Aorta (tissue), 5 donors: ENCODE measurements at regions not wholly inside any gene's neighbourhood (a gene's known extent, or its start where the extent isn't known, plus 50 kb on each side); places are given as distances from the start of the nearest gene placed in this dataset.

Experiments
- ATAC-seq: fragments of 200-7000 bp; cut with Tn5 transposase; one replicate; pipeline ENCODE4 v1.9.1; 2022; ENCODE audit warnings: moderate library complexity; ENCODE audit not compliant: low FRiP score
- DNase-seq, 2 donors: peaks; one replicate each; pipeline ENCODE4 v3.0.0-alpha.2; 2020
- H3K27ac ChIP-seq, 2 donors: one replicate each; pipeline ENCODE4 v1.5.1; 2013; ENCODE audit warnings: low read length in 2 of 2, mild to moderate bottlenecking in 2 of 2, moderate library complexity in 2 of 2, control low read depth in 1 of 2, inconsistent platforms in 1 of 2, low read depth in 1 of 2
- H3K27me3 ChIP-seq, 2 donors: one replicate each; pipeline ENCODE4 v1.6.1; 2013; ENCODE audit warnings: control low read depth in 1 of 2, low read length in 1 of 2, mild to moderate bottlenecking in 1 of 2, moderate library complexity in 1 of 2; ENCODE audit not compliant: insufficient read depth in 2 of 2, control insufficient read depth in 1 of 2
- H3K36me3 ChIP-seq, 2 donors: one replicate each; pipeline ENCODE4 v1.6.1; 2013; ENCODE audit warnings: control low read depth in 1 of 2, low read length in 1 of 2, mild to moderate bottlenecking in 1 of 2; ENCODE audit not compliant: insufficient read depth in 2 of 2, control insufficient read depth in 1 of 2
- H3K4me1 ChIP-seq, 2 donors: one replicate each; pipeline ENCODE4 v1.6.1; 2013; ENCODE audit warnings: low read length in 2 of 2, control low read depth in 1 of 2, mild to moderate bottlenecking in 1 of 2, moderate library complexity in 1 of 2; ENCODE audit not compliant: insufficient read depth in 2 of 2, control insufficient read depth in 1 of 2
- H3K4me3 ChIP-seq, 2 donors: one replicate each; pipeline ENCODE4 v1.5.1; 2013; ENCODE audit warnings: low read length in 2 of 2, control low read depth in 1 of 2, mild to moderate bottlenecking in 1 of 2
- H3K9me3 ChIP-seq: one replicate; pipeline ENCODE4 v1.6.1; 2013; ENCODE audit warnings: mild to moderate bottlenecking, low read length; ENCODE audit not compliant: control insufficient read depth
- WGBS, 2 donors: extraction: QIAGEN DNeasy Blood & Tissue Kit; methylation state at CpG; one replicate each; pipeline ENCODE4 v1.1.7; 2013; 5-methylcytosine and 5-hydroxymethylcytosine counted together
- intact Hi-C, 2 donors: fragments of 100-400 bp; cut with DNase I; formaldehyde crosslinking; loops; one replicate each; pipeline versions ENCODE4 v1.14.2 to v1.15.0; 2022
- donor health status: healthy with polysubstance abuse.
- donor health status: Bipolar disorder and iron deficiency.
- donor health status: DM: no; HTN: no; CAD: no.
- donor health status: DM: no; HTN: no; CAD: no.
- donor health status: DM: yes; HTN: yes; CAD: no.

DNA sequence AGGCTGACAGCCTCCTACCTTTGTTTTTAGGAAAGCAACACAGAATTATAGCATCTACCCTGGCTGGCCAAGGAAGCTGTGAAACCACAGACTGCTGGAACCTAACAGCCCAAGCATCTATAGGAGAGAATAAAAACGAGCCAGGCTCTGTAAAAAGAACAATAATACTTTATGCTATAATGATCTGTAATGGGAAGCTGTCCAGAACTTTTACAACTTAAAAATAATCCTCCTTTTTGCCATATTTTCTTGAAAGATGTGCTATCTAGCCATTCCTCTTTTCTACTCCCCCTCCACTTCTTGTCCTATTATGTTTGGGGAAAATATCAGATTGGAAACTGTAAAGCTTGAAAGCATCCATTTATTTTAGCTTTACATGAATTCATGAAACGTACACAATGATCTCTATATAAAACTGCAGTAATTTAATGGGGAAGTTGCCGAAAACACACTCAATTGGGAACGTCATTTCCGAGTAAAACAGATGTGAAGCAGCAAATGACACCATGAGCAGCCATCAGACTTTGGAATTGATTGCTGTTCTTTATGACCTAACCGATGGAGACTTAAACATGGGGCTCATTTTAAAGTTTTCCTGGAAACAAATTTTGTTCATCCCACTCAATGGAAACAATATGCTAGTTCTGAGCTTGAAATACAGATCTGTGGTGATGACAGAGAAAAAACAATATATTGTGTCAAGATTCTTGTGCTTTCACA is 450.3 kb upstream of the CLINT1 start:
- Histone ChIP-seq H3K9me3 (no peaks in the 10 kb centered on the region), H3K4me1 (no peaks in the 10 kb centered on the region), H3K4me3 (no peak overlapping the region), H3K27ac (no peak overlapping the region), H3K36me3 (no peaks in the 10 kb centered on the region), H3K27me3 (no peaks in the 10 kb centered on the region)
- no peak for DNase-seq
- intact Hi-C loops, result no loop called here
- 74 to 82% methylated on average over 6 of the region's 6 CpGs for WGBS, 2 donors
- no peak for ATAC-seq

DNA sequence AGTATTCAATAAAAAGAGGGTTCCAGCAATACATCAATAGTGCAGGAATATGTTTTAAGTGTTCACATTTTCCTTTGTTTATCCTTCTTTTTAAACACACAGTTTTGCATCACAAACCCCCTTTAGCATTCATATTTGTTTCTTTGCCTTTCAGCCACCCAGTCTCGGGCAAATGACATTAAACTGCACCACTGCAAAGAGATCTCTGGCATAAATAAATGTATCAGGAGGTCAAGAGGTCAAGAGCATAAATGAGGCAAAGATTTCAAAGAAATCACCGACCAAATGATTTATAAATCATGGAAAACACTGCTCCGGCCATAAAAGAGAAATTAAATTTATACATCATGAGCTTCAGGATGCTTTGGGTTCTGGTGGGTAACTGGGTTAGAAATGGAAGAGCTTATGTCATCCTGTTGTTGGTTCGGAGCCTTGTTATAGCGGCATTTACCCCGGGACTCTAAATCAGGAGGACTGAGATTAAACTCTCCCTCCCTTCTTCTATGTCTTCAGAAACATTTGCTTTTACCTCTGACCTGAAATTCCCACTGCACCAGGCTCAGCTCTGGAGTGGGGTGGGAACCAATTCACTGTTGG is 449.6 kb upstream of the CLINT1 start:
- Histone ChIP-seq H3K4me1 (no peaks in the 10 kb centered on the region), H3K36me3 (no peaks in the 10 kb centered on the region), H3K4me3 (no peak overlapping the region), H3K27me3 (no peaks in the 10 kb centered on the region), H3K27ac (no peak overlapping the region), H3K9me3 (no peaks in the 10 kb centered on the region)
- 82 to 87% methylated on average over 6 of the region's 6 CpGs for WGBS, 2 donors
- intact Hi-C loops, result no loop called here
- no peak for DNase-seq
- no peak for ATAC-seq

DNA sequence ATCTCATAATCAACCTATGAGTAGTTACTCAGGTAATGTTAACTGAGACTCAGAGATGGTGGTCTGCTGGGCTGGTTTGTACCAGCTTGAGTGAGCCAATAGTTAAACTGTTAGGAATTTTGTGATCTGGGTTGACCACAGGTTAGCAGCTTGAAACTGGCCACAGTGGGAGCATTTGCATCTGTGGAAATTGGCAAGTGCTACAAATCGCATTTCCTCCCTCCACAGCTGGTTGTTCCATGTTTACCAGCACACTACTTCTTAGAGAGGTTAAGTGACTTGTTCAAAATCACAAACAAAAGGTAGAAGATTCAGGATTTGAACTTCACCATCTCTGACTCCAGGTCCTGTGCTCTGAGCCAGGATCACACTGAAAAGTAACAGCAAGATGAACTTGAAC is 446.9 kb upstream of the CLINT1 start:
- WGBS, 2 donors, result 96% methylated on average over 1 of the region's 1 CpG
- Histone ChIP-seq H3K4me3 (no peak overlapping the region), H3K27ac (no peak overlapping the region), H3K27me3 (no peaks in the 10 kb centered on the region), H3K4me1 (no peaks in the 10 kb centered on the region), H3K9me3 (no peaks in the 10 kb centered on the region), H3K36me3 (no peaks in the 10 kb centered on the region)
- DNase-seq (no peak), ATAC-seq (no peak)
- intact Hi-C loops, result no loop called here

DNA sequence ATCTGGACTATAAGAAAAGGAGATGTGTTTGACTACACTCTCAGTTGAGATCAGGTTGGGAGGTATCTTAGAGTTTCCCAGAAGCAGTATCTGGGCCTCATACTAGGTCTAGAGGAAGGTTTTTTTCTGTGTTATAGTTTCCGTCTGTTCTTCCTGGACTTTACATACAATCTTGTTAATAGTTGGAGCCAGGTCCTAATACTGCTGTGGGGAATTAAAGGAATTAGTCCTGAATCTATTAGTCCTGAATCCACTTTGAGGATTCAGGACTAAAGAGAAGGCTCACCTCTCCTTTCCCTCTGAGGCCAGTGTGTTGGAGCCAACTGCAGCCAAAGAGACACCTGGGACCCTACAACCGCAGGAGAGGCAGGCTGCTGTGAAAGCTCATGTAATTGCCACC is 445.7 kb upstream of the CLINT1 start:
- H3K4me1 ChIP-seq, result no peaks in the 10 kb centered on the region
- H3K27ac ChIP-seq, result no peak overlapping the region
- intact Hi-C loops, result no loop called here
- no peaks in the 10 kb centered on the region for H3K36me3 ChIP-seq
- H3K9me3 ChIP-seq, result no peaks in the 10 kb centered on the region
- 63 to 93% methylated on average over 2 of the region's 2 CpGs for WGBS, 2 donors
- no peaks in the 10 kb centered on the region for H3K27me3 ChIP-seq
- DNase-seq (no peak), ATAC-seq (no peak)
- no peak overlapping the region for H3K4me3 ChIP-seq

DNA sequence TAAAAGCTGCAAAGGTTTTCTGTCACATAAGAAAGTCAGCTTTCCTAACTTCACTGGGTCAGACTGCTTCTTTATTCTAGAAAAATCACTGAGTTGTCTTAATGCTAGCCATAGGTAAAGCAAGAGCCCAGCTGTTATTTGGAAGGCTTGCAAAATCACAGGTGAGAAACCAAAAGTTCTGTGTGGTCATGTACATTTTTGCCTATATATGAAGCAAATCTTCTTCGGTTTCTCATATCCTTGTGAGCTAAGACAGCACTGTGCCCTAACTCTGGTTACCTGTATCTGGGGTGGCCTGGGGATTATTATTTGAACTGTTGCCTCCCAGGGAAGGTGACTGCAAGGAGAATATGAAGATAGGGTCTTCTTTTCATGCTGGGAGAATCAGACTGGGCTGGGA is 444.9 kb upstream of the CLINT1 start:
- H3K9me3 ChIP-seq, result no peaks in the 10 kb centered on the region
- DNase-seq (no peak), ATAC-seq (no peak)
- 95 to 100% methylated on average over 1 of the region's 1 CpG for WGBS, 2 donors
- no peaks in the 10 kb centered on the region for H3K27me3 ChIP-seq
- H3K27ac ChIP-seq, result no peak overlapping the region
- intact Hi-C loops, result no loop called here
- H3K4me1 ChIP-seq, result no peaks in the 10 kb centered on the region
- H3K4me3 ChIP-seq, result no peak overlapping the region
- no peaks in the 10 kb centered on the region for H3K36me3 ChIP-seq

DNA sequence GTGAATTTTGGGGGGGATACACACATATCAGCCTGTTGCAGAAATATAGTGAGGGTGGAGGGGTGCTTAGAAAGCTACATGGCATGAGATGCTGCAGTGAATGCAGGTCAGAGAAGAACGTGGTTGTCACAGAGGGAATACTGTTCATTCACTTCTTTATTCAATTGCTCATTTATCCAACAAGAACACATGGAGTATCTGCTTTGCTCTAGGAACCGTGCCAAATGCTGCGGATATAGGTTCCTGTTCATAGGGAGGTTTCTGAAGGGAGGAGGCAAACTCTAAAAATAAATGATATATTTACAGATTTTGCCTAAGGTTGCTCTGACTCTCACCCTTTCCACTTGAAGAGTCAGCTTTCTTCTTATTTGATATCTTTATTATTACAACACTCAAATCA is 444.3 kb upstream of the CLINT1 start:
- DNase-seq, result no peak
- Histone ChIP-seq H3K4me1 (no peaks in the 10 kb centered on the region), H3K9me3 (no peaks in the 10 kb centered on the region), H3K36me3 (no peaks in the 10 kb centered on the region), H3K4me3 (no peak overlapping the region), H3K27me3 (no peaks in the 10 kb centered on the region), H3K27ac (no peak overlapping the region)
- intact Hi-C loops, result no loop called here
- 44 to 56% methylated on average over 3 of the region's 3 CpGs for WGBS, 2 donors
- ATAC-seq, result no peak

DNA sequence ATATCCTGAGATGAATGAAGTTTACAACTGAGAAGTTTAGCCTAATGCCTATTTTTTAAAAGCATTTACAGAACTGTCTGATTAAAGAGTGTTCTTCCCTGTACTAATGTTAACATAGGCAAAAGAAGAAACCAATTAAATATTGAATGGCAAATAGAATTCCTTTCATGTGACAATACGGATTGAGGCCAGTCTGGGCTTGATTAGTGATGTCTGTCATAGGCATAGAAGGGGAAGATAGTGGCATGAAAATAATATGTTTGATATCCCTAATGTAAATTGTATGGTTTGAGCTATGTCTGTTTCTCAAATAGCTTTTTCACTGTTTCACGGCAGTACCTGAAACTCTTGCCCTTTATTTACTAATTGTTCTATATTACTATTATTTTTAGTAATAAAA is 443.1 kb upstream of the CLINT1 start:
- ATAC-seq (no peak), DNase-seq (no peak)
- H3K4me1 ChIP-seq, result no peaks in the 10 kb centered on the region
- no peaks in the 10 kb centered on the region for H3K36me3 ChIP-seq
- no peaks in the 10 kb centered on the region for H3K27me3 ChIP-seq
- WGBS, 2 donors, result 98 to 99% methylated on average over 2 of the region's 2 CpGs
- H3K4me3 ChIP-seq, result no peak overlapping the region
- no peak overlapping the region for H3K27ac ChIP-seq
- intact Hi-C loops, result no loop called here
- peaks cover 3% of the 10 kb centered on the region for H3K9me3 ChIP-seq

DNA sequence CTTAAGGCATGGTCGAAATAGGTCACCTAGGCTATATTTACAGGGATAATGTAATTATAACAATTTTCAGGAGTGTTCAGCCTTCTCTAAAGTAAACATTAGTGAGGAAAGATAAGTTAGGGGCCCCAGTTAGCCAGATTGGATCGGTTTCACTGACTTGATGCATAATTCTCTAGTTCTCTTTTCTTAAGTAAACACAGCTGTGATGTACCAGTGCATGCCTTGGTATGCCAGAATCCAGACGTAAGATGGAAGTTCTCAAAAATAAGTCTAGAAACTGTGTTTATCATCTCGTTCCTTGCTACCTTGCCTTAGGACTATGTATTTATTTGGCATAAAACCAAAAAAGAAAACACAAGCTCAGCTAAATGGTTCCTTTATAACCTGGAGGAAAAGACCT is 442.2 kb upstream of the CLINT1 start:
- H3K4me3 ChIP-seq, result no peak overlapping the region
- H3K36me3 ChIP-seq, result no peaks in the 10 kb centered on the region
- H3K9me3 ChIP-seq, result peaks cover 3% of the 10 kb centered on the region
- H3K4me1 ChIP-seq, result no peaks in the 10 kb centered on the region
- intact Hi-C loops, result no loop called here
- DNase-seq, result no peak
- no peaks in the 10 kb centered on the region for H3K27me3 ChIP-seq
- WGBS, 2 donors, result 47 to 53% methylated on average over 4 of the region's 4 CpGs
- no peak overlapping the region for H3K27ac ChIP-seq
- no peak for ATAC-seq

DNA sequence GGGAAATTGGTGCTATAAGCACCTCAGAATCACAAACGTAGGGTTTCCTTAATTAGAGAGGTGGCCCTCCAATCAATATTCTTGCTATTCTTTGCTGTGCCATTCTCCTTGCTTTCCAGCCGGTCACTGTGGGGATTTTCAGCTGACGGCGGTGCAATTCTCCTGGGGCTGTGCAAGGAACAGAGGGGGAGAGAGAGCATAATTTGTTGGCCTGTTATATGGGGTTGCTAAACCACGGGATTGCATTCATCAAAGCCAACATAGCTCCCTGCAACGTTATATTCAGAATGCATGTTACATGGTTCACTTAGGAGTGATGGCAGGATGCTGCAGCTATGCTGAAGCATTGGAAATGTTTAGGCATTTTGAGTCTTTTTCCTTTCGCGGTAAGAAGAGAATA is 441.3 kb upstream of the CLINT1 start:
- H3K36me3 ChIP-seq, result no peaks in the 10 kb centered on the region
- H3K27ac ChIP-seq, result no peak overlapping the region
- no peak for ATAC-seq
- intact Hi-C loops, result no loop called here
- 57 to 65% methylated on average over 8 of the region's 8 CpGs for WGBS, 2 donors
- no peak for DNase-seq
- H3K4me3 ChIP-seq, result no peak overlapping the region
- no peaks in the 10 kb centered on the region for H3K4me1 ChIP-seq
- peaks cover 3% of the 10 kb centered on the region for H3K9me3 ChIP-seq
- H3K27me3 ChIP-seq, result no peaks in the 10 kb centered on the region
